ENCODE measurements at regions not wholly inside any gene's neighbourhood (a gene's known extent, or its start where the extent isn't known, plus 50 kb on each side); places are given as distances from the start of the nearest gene placed in this dataset.

DNA sequence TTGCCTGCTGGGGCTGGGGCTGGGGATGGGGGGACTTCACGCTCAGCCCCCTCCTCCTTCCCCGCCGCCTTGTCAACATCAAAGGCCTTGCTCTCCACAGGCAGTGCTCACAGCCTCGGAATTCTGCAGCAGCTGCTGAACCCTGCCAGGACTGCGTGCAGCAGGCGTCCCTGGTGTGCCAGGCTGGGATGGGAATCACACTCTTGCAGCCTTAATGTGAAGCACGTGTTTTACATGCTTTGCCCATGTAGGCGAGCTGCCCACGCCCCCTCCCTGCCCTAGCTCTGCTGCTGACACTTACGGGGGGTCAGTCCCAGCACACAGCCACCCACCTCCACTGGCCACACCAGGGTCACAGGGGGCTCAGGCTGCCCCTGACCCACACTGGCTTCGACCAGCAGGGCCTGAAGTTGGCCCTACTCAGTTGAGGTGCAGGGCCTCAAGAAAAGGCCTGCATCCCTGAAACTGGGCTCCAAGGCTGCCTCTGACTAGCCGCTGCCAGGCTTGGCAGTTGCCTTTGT lies 276.2 kb upstream of the RTL1 start:
- DNase-seq (ENCODE audit: low spot score): no peak

GRCh38 chr14:101181446-101182313 lies 278.2 kb upstream of the RTL1 start:
- no peak for DNase-seq (ENCODE audit: low spot score)

DNA sequence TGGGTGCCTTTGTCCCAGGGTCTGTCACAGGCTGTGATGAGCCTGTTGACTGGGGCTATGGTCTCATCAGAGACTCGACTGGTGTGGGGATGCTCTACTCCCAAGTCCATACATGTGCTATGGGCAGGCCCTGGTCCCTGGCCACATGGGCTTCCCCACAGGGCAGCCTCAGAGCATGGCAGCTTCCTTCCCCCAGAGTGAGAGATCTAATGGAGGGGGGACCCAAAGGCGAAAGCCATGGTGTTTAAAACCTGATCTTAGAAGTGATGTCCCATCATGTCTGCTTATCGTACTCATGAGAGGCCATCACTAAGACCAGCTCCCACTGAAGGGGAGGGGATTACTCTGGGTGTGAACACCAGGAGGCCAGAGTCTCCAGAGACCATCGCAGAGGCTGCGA lies 279.0 kb upstream of the RTL1 start:
- no peak for DNase-seq (ENCODE audit: low spot score)

- DNase-seq (ENCODE audit: low spot score): no peak
Observed at GRCh38 chr14:101183376-101184103, 280.0 kb upstream of the RTL1 start.

DNA sequence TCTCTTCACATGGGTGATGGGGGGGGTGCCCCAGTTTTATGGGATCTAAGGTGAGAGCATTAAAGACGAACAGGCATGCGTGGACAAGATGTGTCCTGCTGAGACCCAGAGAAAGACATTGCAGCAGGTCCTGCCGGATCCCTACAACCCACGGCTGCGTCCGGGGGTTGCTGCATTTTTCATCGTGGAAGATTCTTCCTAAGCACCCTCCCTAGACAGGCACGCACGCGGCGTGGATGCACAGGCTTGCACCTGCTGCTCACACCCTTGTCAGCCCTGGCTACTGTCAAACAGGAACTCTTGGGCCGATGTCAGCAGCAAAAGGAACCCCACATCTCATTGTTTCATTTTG lies 280.6 kb upstream of the RTL1 start:
- DNase-seq (ENCODE audit: low spot score): no peak

DNA sequence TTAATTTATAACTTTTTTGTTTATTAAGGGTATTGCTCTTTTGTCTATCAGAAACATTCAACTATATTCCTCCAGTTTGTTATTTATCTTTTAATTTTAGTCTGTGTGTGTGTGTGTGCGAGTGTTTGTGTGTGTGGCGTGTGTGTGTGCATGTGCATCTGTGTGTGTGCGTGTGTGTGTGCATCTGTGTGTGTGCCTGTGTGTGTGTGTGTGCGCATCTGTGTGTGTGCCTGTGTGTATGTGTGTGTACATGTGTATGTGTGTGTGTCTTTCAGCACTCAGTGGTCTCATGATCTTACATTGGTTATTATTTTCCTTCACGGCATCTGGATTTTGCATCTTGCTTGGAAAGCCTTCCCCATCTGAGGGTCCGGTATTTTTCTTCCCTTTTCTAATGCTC lies 281.1 kb upstream of the RTL1 start:
- DNase-seq (ENCODE audit: low spot score): no peak

DNA sequence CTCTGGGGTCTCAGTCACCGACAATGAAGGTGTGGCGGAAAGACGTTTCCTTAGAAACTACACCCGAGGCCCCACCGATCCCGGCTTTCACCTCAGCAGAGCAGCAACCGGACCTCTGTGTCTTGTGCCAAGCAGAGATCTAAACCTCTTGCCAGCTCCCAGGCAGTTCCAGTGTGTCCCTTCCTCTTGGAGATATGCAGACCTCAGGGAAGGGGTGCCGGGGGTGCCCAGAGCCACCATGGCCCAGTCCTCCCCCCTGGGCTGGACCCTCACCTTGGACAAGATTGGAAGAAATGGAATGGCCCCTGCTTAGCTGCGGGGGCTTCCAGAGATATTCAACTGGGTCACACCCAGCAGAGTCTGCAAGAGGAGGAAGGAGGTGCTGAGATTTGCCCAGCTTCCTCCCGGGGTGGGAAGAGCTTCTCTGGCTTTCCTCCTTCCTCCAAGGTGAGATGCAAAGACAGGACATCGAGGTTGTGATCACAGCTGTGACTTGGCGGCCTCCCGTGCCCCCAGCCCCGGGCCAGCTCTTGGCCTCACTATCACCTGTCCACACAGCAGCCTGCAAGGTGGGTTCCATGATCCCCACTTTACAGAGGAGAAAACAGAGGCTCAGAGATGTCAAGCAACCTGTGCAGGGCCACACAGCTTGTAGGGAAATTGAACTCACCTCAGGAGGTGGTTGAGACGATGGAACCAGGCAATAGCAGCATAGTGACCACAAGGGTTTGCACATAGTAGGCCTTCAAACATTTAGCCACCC lies 281.7 kb upstream of the RTL1 start:
- no peak for DNase-seq (ENCODE audit: low spot score)

DNA sequence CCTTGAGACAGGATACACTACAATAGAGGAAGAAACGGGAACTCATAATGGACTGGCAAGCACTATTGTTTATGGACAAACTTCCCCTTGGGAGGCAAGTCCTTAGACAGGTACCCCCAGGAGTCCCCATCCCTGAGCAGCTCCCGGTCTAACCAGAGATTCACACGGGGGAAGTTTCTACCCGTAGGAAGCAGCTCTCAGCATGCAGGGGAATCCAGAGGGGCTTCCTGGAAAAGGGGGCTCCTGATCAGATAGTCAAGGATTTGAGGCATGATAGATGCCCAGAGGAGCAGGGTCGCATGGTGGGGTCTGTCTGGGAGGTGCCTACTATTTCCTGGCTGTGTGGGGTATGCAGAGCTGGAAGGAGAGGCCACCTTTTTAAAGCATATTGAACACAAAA lies 282.4 kb upstream of the RTL1 start:
- no peak for DNase-seq (ENCODE audit: low spot score)

DNA sequence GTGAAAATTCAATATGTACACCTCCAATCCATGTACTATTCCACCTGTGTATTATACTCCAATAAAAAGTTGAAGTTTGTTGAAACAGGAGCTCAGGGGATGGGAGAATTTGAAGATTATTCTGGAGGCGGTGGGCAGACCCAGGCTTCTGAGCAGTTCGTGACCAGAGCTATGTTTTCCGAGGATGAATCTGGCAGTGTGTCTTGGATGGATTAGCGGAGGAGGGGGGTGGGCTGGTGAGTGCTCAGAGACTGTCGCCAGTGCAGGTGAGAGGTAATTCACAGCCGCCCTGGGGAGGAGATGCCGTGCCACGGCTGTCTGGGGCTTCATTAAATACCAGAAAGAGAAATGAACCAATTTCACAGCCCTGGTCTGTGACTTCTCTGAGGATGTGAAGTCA lies 283.0 kb upstream of the RTL1 start:
- no peak for DNase-seq (ENCODE audit: low spot score)

DNA sequence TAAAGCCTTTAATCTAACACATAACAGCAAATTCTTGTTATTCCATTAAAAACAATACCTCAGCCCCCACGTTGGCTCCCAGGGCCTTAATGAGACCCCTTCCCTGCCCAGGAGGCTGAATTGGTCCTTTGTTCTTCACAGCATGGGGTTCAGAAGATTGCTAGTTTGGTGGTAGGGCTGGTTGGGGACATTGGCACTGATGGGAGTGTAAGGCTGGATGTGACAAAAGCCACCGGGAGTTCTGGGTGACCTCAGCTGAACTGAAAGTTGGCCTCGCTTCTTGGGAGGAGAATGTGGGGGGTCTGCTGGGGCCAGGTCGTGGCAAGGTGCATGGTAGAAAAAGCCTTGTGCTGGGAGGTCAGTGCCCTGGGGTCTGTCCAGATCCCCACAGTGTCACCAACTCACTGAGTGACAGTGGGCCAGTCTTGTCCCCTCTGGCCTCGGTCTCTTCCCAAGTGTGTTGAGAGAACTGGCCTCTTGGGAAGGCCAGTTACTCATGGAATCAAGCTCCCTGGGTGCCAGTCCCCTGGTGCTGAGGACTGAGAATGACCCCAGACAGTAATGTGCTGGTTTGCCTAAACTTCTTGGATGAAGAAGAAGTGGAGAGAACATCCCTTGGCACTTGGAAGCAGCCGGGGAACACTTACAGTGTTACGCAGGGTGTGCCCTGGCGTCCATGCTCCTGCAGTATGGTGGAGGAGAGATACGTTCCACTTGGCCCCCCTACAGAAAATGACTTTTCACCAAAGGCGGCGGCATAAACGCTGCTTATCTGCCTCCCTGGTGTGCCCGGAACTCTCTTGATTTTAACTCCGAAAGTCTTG lies 283.7 kb upstream of the RTL1 start:
- no peak for DNase-seq (ENCODE audit: low spot score)

- DNase-seq (ENCODE audit: low spot score): no peak
Observed at GRCh38 chr14:101187816-101188570, 284.5 kb upstream of the RTL1 start.

- no peak for DNase-seq (ENCODE audit: low spot score)
Observed at GRCh38 chr14:101188571-101188915, 285.0 kb upstream of the RTL1 start.

- DNase-seq (ENCODE audit: low spot score): no peak
Observed at GRCh38 chr14:101189266-101189665, 285.7 kb upstream of the RTL1 start.

- no peak for DNase-seq (ENCODE audit: low spot score)
Observed at GRCh38 chr14:101189962-101190560, 286.5 kb upstream of the RTL1 start.

- no peak for DNase-seq (ENCODE audit: low spot score)
Observed at GRCh38 chr14:101191101-101191720, 287.7 kb upstream of the RTL1 start.

DNA sequence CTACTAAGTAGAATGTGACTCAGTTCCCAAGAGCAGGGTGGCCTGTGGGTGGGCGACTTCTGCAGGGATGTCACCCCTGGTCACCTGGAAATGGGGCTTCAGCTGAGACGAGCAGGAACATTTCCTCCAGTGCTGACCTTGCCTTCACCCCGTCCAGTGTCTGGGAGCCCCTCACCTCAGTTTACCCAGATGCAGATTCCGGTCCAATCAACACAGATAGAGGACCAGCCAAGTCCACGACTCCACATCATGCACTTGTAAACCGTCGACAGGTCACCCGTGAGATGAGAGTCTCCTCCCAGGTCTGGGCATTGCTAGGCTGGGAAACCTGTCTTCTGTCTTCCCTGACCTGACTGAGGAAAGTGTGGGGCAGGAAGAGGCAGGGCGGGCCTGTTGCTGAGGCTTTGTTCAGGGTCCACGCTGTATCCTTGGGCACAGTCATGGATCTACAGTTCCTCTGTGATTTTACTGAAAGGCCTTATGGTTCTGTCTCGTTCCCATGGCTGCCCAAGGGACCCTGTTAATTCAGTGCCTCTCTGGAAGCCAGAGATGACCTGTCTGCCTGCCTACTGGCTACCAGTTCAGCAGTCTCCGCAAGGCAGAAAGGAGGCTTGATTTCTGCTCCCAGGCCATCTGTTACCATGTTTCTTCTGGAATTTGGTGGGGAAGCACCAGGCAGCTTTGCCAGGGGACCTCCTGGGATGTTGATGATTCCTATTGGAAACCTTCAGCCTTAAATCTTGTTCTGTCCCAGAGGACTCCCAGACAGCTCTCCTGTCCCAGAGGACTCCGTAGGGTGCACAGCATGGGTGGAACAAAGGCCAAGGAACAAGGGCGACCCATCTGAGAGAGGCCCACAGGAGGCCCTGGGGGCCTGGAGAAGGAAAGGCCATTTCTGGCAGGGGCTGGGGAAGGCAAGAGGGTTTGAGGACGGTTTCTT lies 288.5 kb upstream of the RTL1 start:
- no peak for DNase-seq (ENCODE audit: low spot score)

DNA sequence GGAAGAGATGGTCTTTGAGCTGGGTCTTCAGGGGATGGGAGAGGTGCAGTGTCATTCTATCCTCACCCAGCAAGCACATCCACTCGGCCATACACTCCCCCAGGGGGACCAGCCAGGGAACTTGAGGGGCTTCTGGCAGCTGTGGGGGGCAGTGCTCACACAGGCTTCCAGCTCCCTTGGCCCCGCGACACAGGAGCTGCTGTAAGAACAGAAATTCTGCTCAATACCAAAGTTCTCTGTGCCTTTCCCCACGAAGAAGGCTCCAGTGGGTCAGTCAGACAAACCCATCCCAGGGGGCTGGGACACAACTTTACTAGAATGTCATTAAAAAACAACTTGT lies 289.1 kb upstream of the RTL1 start:
- no peak for DNase-seq (ENCODE audit: low spot score)

- DNase-seq (ENCODE audit: low spot score): no peak
Observed at GRCh38 chr14:101193106-101193844, 289.8 kb upstream of the RTL1 start.

Data from hematopoietic multipotent progenitor cell treated with erythropoietin and hydrocortisone succinate and interleukin-3 and kit ligand, for 17 days (in vitro differentiated cells).